Stimulated activated CD4-positive, alpha-beta T cell treated with anti-CD3 and anti-CD28 coated beads, Interleukin-1b, Interleukin-23, amount 100 ng/mL, for 4 hours (primary cell): ENCODE measurements at regions not wholly inside any gene's neighbourhood (a gene's known extent, or its start where the extent isn't known, plus 50 kb on each side); places are given as distances from the start of the nearest gene placed in this dataset.
"Not testable (repeated sequence)": the region's sequence is repeated elsewhere in the genome, so short reads cannot be mapped to it uniquely, and the experiment has no call there.

Experiments used
- DNase-seq, 2 donors: peaks; one replicate each; pipeline ENCODE4 v3.0.0-alpha.2; 2020; ENCODE audit warnings: low read depth in 2 of 2

DNA sequence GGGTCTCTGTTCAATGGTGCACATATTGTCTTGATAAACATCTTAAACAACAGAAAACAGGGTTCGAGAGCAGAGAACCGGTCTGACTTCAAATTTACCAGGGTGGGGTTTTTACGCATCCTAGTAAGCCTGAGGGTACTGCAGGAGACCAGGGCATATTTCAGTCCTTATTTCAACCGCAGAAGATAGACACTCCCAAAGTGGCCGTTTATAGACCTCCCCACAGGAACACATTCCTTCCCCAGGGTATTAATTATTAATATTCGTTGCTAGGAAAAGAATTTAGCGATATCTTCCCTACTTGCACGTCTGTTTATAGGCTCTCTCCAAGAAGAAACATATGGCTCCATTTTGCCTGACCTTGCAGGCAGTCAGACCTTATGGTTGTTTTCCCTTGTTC lies 1063.2 kb downstream of the DNAJB9 start:
- not testable (repeated sequence) for DNase-seq

DNA sequence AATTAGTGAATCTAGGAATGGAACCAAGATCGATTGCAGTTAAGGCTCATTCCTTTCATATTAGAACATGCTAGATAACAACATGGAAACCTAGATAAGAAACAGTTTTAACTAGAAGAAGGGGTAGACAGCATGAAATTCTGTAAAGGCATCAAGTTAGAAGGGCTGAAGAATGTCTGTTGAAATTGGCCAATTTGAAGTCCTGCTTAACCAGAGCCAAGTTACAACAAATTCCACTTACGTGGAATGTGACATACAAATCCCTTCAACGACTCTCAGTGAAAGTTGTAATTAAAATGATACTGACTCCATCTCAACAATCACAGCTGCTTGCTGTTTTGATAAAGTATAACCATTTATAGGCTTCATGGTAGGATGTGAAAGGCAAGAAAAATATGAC lies 1065.7 kb downstream of the DNAJB9 start:
- DNase-seq: no peak

DNA sequence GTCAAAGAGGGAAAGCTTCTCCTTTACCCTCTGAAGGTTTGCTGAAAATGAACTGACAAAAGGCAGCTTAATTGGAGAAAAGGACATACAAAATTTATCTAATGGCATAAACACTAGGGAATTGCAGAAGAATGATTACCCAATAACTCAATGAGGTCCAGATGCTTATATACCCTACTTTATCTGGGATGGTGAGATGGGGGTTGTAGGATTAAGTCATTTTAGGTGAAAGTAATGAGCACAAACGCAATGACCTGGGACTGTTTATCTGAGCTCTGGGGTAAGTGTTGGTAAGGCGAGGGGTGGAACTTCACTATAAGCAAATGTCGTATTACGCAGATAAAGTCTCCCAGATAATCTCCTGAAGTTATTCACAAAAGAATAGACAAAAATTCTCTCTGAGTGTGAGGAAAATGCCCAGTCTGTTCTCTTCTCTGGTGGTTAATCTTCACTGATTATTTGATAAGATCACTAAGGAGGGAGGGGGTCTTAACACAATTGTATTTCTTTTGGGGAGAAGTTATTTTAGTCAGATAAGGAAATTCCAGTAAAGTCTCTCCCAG lies 1067.8 kb downstream of the DNAJB9 start:
- DNase-seq: no peak

DNA sequence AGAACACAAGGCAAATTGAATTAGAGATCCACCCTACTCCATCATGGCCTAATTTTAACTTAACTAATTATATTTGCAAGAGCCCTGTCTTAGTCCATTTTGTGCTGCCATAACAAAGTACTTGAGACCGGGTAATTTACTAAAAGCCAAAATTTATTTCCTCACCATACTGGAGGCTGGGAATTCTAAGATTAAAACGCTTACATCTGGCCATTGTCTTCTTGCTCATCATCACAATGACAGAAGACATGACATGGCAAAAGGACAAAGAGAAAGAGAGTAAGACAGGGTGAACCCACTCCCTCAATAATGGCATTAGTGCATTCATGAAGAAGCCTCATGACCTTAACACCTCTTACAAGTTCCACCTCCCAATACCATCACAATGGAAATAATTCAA lies 1068.6 kb downstream of the DNAJB9 start:
- no peak for DNase-seq

DNA sequence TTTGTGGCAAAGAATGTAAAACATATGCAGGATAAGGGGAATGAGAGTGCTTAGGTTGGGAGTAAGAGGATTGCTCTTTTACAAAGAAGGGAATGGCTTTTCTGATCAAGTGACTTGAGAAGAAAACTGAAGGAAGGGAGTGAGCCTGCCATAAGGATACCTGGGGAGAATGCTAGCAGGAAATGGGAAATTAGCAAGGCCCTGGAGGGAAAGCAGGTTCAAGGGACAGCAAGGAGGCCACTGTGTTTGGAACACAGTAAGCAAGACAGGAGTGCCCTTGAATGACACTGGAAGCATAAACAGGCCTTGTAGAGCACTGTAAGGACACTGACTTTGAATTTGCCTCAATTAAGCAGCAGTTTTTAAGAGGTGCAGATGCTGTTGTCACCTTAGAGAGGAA lies 1069.9 kb downstream of the DNAJB9 start:
- DNase-seq: no peak

DNA sequence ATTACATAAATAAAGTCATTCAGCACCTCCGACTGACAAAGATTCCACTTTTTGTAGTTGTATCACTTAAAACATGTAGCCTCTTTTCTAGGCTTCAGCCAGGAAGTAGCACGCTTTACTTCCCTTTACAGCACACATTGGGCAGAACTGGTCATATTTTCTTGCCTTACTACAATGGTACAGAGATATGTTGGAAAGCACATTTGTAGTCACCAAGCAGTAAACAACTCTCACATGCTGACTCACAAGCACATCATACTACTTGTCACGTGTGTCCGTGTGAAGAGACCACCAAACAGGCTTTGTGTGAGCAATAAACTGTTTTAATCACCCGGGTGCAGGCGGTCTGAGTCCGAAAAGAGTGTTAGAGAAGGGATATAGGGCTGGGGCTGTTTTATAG lies 1071.8 kb downstream of the DNAJB9 start:
- no peak for DNase-seq

DNA sequence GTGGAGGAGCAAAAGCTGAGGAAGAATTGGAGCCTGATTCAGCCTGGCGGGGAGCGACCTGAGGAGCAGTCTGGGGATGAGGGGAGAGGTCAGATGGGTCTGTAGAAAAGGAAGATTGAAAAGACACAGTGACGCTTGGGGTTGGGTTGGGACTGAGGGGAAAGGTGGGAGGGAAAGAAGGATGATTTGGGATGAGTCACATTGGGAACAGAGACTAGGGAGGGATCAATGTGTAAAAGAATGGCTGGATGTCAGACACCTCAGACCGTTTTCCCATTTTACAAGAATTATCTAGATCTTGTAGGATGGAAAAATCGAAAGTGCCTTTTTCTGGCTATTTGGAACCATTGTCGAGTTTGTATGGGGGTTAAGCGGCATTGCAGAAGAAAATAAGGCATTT lies 1076.5 kb downstream of the DNAJB9 start:
- no peak for DNase-seq

DNA sequence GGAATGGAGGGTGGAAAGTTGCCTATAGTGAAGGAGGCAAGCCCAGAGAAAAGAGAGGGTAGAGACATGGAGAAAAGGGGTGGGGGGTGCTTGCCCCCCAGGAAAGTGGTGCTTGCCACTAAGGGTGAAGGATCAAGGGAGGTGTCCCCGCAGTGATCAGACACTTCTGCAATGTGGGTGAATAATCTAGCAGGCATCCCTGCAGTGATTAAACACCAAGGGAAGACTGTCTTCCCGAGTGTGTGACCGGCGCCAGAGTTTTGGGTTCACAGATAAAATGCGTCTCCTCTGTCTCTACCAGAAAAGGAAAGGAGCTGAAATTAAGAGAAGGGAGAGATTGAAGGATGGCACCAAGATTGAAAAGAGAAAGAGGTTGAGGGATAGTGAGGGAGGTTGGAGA lies 1076.9 kb downstream of the DNAJB9 start:
- not testable (repeated sequence) for DNase-seq

DNA sequence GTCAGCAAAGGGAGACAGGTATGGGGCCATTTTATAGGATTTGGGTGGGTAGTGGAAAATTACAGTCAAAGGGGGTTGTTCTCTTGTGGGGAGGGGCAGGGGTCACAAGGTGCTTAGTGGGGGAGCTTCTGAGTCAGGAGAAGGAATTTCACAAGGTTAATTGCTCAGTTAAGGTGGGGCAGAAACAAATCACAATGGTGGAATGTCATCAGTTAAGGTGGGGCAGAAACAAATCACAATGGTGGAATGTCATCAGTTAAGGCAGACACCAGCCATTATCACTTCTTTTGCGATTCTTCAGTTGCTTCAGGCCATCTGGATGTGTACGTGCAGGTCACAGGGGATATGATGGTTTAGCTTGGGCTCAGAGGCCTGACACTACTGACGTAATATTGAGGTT lies 1077.6 kb downstream of the DNAJB9 start:
- DNase-seq: not testable (repeated sequence)

DNA sequence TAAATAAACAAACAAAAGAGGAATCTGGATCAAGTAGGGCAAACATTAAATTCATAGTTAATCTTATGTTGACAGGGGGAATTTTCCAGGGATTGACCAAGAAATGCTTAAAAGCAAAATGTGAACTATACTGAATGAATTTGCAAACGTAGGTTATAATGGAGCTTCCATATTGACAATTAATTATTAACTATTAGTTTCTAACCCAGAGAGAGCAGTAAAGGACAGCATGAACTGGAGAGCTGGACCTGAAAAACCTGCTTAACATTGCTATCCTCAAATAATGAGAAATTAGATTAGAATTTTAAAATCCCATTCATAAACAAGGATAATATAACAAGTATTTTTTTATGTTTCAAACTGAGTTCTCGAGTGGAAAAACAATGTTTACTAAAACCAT lies 1089.6 kb downstream of the DNAJB9 start:
- no peak for DNase-seq

DNA sequence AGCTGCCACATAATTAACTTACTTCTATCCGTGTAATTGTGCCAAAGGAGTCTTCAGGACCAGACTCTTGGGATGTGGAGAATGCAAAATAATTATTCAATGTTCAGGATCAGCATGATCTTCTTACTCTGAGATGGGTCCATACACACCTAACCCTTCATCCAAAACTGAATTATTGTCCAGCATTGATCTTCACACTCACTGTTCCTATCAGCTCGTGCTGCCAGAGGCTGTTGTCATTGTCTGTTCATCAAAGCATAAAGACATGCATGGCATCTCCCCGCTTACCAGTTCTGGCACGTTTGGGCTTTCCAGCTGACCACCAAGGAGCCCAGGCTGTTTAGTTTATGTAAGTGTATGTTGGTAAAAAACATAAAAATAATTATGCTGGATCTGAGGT lies 1090.7 kb downstream of the DNAJB9 start:
- no peak for DNase-seq

DNA sequence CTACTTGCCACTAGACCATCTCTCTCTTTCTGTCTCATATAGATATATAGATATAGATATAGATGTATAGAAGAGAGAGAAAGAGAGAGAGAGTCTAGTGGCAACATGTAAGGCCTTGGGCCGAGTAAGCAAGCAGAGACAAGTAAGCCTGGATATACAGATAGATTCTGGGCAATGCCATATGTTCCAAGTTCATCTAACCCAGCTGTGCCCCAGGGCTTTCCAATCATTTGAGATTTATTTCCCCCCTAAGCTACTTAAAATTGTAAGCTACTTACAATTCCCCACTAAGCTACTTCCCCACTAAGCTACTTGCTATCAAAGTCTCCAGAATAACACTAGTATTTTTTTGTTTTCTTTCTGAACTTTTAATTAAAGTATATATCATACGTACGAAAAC lies 1094.1 kb downstream of the DNAJB9 start:
- DNase-seq: no peak

DNA sequence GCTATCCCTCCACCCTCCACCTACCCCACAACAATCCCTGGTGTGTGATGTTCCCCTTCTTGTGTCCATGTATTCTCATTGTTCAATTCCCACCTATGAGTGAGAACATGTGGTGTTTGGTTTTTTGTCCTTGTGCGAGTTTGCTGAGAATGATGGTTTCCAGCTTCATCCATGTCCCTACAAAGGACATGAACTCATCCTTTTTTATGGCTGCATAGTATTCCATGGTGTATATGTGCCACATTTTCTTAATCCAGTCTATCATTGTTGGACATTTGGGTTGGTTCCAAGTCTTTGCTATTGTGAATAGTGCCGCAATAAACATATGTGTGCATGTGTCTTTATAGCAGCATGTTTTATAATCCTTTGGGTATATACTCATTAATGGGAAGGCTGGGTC lies 1117.6 kb downstream of the DNAJB9 start:
- DNase-seq: not testable (repeated sequence)

DNA sequence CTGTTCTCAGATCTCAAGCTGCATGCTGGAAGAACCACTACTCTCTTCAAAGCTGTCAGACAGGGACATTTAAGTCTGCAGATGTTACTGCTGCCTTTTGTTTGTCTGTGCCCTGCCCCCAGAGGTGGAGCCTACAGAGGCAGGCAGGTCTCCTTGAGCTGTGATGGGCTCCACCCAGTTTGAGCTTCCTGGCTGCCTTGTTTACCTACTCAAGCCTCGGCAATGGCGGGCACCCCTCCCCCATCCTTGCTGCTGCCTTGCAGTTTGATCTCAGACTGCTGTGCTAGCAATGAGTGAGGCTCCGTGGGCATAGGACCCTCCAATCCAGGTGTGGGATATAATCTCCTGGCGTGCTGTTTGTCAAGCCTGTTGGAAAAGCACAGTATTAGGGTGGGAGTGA lies 1122.9 kb downstream of the DNAJB9 start:
- DNase-seq: not testable (repeated sequence)

DNA sequence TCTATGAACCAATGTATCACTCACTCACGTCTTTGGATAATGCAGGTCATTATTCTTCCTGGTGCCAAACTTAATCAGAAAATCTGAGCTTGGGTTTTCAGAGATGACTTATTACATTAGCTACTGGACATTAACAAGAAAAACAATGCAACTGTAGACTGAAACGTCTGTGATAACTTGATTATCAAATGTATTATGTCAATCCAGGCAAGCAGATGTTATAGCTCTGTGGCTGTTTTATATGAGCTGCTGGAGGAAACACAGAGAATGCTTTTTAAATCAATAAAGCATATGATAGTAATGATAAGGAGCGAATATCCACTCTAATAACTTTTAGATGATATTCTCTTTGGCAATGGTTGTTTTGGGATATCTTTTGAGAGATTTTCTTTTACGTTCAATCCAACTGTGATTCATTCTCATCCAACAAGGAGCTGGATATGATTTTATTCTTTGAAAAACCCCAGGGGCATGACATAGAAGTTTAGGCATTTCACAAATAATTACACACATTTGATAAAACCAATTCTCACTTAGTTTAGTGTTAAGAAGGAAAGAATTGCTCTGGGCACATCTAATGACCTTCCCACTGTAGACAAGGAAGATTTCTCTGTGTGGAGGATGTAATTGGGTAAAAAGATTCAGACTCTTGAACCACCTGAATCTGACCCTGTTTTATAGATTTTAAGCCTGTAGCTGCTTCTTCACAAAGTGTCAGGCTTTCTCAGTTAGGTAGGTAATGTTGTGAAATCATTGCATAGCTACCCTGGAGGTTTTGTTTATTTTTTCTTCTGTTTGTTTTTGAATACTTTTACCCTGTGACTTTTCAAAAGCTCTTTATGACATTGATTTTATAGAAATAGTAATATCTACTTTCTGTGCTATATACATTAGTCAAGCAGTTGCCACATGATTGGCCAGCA lies 1124.7 kb downstream of the DNAJB9 start:
- no peak for DNase-seq

DNA sequence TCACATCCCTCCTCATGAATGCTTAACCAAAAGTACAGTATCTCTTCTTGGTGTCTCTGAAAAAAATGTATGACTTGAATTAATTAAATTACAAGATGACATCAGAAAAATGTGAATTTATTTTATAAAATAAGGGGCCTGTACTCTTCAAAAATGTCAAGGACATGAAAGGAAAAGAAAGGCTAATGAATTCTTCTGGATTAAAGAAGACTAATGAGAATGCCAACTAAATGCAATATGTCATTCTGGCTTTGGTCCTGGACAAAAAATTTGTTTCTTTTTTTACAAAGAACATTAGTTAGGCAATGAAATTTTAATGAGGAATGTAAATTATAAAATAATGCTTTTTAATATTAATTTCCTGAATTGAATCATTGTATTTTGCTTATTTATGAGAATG lies 1125.7 kb downstream of the DNAJB9 start:
- no peak for DNase-seq

DNA sequence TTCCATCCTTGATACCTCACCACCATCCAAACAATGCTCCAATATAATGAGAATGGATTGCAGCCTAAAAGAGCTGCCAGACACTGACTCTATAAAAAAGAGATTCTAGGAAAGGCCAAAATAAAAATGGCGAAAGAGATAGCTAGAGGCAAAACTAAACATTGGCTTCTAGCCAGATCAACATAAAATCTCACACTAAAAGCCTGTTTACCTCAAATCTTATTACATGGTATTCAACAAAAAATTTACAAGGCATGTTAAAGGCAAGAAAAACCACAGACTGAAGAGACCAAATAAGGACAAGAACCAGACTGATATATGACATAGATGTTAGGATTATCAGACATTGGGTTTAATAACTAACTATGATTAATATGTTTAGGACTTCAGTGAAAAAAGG lies 1127.0 kb downstream of the DNAJB9 start:
- no peak for DNase-seq

DNA sequence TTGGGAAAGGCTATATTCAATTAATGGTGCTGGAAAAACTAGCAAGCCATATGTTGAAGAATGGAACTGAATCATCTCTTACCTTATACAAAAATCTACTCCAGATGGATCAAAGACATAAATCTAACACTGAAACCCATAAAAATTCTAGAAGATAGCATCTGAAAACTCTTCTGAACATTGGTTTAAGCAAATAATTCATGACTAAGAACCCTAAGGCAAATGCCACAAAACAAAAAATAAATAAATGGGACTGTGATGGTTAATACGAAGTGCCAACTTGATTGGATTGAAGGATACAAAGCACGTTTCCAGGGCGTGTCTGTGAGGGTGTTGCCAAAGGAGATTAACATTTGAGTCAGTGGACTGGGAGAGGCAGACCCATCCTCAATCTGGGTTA lies 1130.0 kb downstream of the DNAJB9 start:
- DNase-seq: no peak

DNA sequence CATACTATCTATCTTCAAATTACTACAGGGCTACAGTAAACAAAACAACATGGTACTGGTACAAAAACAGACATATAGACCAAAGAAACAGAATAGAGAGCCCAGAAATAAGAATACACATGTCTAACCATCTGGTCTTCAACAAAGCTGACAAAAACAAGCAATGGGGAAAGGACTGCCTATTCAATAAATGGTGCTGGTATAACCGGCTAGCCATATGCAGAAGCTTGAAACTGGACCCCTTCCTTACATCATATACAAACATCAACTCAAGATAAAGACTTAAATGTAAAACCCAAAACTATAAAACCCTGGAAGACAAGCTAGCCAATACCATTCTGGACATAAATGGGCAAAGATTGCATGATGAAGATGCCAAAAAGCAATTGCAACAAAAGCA lies 1143.7 kb downstream of the DNAJB9 start:
- DNase-seq: no peak

DNA sequence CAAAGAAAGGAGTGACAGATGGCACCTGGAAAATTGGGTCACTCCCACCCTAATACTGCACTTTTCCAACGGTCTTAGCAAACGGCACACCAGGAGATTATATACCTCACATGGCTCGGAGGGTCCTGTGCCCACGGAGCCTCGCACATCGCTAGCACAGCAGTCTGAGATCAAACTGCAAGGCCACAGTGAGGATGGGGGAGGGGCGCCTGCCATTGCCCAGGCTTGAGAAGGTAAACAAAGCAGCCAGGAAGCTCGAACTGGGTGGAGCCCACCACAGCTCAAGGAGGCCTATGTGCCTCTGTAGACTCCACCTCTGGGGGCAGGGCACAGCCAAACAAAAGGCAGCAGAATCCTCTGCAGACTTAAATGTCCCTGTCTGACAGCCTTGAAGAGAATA lies 1149.7 kb downstream of the DNAJB9 start:
- DNase-seq: not testable (repeated sequence)

DNA sequence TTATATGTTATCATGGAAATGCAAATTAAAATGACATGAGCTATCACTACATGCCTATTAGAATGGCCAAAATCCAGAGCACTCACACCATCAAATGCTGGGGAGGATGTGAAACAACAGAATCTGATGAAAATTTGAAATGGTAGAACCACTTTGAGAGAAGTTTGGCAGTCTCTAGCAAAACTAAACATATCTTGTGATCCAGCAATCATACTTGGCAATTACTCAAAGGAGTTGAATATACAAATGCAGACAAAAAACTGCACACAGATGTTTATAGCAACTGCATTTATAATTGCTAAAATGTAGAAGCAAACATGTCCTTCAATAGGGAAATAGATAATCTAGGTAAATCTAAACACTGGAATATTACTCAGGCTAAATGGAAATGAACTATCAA lies 1164.9 kb downstream of the DNAJB9 start:
- no peak for DNase-seq

DNA sequence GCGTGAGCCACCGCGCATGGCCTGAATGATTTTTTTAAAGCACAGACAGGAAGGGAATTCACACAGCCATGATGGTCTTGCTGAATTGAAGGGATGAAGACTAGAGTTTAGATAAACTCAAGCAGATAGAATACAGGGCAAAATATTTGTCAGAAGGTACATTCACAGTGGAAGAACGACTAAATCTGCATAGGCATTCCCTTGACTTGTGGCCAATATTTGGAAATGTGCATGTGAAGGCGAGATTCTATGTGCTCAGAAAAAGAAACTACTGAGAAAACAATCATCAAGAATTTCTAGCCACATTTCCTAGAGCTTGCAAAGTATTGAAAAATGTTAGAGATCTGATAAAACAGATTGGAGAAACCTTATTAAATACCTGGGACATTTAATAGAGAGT lies 1166.2 kb downstream of the DNAJB9 start:
- DNase-seq: no peak

DNA sequence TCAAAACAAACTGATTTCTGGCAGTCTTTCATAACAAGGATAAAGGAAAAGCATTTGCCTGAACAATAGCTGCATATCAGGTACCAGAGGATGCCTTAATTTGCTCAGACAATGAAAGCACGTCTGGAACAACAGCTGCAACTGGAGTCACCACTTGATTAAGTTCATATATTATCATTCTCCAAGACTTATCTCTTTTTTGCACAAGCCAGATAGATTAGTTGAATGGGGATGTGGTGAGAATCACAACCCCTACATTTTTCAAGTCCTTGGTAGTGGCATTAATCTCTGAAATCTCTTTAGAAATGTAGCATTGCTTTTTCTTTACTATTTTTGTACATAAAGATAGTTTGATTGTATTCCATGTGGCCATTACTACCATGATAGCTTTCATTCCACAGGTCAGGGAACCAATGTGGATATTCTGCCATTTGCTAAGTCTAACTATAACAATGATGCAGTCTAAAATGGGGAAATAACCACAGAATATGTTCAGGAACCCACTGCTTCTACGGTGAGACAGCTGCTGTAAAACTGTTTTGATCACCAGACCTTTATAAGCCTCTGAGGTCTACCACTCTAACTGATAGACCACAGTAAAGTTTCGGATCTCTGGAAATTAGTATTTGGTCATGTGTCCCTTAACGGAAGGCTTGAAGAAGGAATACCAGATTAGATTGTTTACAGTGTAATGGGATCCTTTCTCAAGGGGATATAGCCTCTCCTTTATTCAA lies 1176.2 kb downstream of the DNAJB9 start:
- no peak for DNase-seq
